GM10248 (cell line): ENCODE measurements at regions not wholly inside any gene's neighbourhood (a gene's known extent, or its start where the extent isn't known, plus 50 kb on each side); places are given as distances from the start of the nearest gene placed in this dataset.

Experiments used
- CTCF ChIA-PET: fragments of 300-600 bp; sonication (Branson Sonifier 250); formaldehyde crosslinking; extraction: SDS; loops from one replicate; lab custom pipeline; 2021; ENCODE audit warnings: antibody characterized with exemption; lab: Yijun Ruan, JAX
- POLR2A ChIA-PET: fragments of 350-650 bp; sonication (Branson Sonifier 250); formaldehyde crosslinking; extraction: SDS; loops from one replicate; lab custom pipeline; 2020; ENCODE audit warnings: antibody characterized with exemption; lab: Yijun Ruan, JAX
- DNase-seq: peaks from one replicate; pipeline ENCODE4 v3.0.0; 2012; ENCODE audit errors: extremely low spot score
- CTCF ChIP-seq: IDR thresholded peaks from 2 replicates; pipeline ENCODE4 v1.5.1; 2012; ENCODE audit warnings: mild to moderate bottlenecking, low read depth; ENCODE audit errors: extremely low read depth, missing control alignments, control extremely low read depth

DNA sequence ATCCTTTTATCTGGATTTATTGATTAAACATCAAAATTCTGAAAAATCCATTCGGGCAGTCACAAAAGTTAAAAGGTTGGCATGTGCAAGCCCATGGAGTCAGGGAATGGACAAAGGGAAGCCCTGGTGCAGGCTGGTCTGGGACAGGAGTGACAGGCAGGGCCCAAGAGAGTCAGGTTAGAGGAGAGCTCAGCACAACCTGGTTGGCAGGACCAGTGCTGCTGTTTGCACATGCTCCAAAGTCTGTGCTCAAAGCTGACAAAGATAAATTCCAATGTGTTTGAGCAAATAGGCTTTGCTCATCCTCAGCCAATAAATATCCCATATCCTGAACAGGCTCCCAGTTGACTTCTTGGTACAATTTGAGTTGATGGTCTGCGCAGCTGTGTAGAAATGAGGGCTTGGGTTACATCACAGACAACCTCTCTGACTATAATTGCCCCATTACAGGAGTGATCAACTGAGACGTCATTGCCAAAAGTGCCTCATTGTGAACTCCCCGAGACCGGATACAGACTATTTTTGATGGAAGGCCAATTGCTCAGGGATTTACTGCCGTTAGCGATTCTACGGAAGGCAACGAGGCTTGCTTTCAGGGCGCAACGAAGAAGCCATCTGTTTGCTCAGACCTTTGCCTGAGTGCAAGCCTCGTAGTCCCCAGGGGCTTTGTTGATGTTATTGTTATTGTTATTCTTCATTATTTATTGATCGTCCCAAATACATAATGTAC lies 1008.1 kb upstream of the TENM3 start:
- no peak for DNase-seq
- POLR2A ChIA-PET: no interaction called here
- TF ChIP-seq CTCF: no peak
- CTCF ChIA-PET: no interaction called here

- no peak for DNase-seq
- CTCF ChIA-PET: no interaction called here
- no peak for TF ChIP-seq CTCF
- POLR2A ChIA-PET: no interaction called here
Measured at GRCh38 chr4:181245326-181245725, 997.9 kb upstream of the TENM3 start.

DNA sequence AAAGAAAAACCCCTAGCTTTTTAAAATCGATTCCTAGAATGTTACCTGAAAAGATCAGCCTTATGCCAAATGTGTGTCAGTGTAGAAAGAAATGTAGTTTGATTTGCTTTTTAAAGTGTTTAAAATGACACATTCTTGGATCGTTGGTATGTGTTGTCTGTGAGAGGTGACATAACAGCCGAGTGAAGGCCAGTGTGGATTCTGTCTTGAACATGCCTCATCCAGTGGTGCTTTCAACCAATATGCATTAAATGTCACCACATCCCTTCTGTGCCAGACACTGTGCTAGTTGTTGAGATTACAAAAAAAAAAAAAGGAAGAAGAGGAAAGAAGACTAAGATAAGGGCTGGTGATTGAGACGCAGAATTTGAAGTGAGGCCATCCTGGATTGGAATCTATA lies 994.2 kb upstream of the TENM3 start:
- ChIA-PET CTCF (no interaction called here), POLR2A (no interaction called here)
- no peak for DNase-seq
- no peak for TF ChIP-seq CTCF

GRCh38 chr4:181254771-181255170 lies 988.4 kb upstream of the TENM3 start:
- ChIA-PET POLR2A (no interaction called here), CTCF (no interaction called here)
- TF ChIP-seq CTCF: no peak
- DNase-seq: no peak

GRCh38 chr4:181258569-181258968 lies 984.6 kb upstream of the TENM3 start:
- CTCF ChIA-PET: interaction anchor here (1.3 kb wide), 1 partner anchor 17 kb away, joined by 4 read pairs; no protein-coding TSS in a partner anchor
- POLR2A ChIA-PET: no interaction called here
- no peak for TF ChIP-seq CTCF
- DNase-seq: no peak

GRCh38 chr4:181259081-181259709 lies 984.0 kb upstream of the TENM3 start:
- CTCF ChIA-PET: interaction anchor here (1.3 kb wide), 1 partner anchor 16 kb away, joined by 4 read pairs; no protein-coding TSS in a partner anchor
- POLR2A ChIA-PET: no interaction called here
- no peak for DNase-seq
- TF ChIP-seq CTCF: no peak
